ENCODE measurements at regions not wholly inside any gene's neighbourhood (a gene's known extent, or its start where the extent isn't known, plus 50 kb on each side); places are given as distances from the start of the nearest gene placed in this dataset.

GRCh38 chr4:147195386-147195785, 249.7 kb upstream of the TTC29 start:
- H4K91ac ChIP-seq (replicated peaks; ENCODE audit: insufficient read length, low read length): no peak overlapping the region
- no peak overlapping the region for H2BK20ac ChIP-seq (ENCODE audit: low read length)
- H3K23me2 ChIP-seq (ENCODE audit: low read depth, low read length): no peaks in the 10 kb centered on the region
- no peak overlapping the region for H3K56ac ChIP-seq (replicated peaks; ENCODE audit: insufficient read length, low read depth, low read length)
- H3K36me3 ChIP-seq (ENCODE audit: control insufficient read depth in 2 of 4, insufficient read depth in 4 of 4, low read length in 3 of 4): no peaks in the 10 kb centered on the region
- no peak overlapping the region for H3K4ac ChIP-seq (replicated peaks; ENCODE audit: insufficient read length, low read depth, low read length)
- FAIRE-seq (no peak), DNase-seq (ENCODE audit: low read depth in 1 of 2, low spot score in 2 of 2) (no peak)
- POLR2A ChIA-PET (ENCODE audit: partially characterized antibody): no interaction called here
- H4K5ac ChIP-seq (ENCODE audit: insufficient read length, low read depth, low read length): no peak overlapping the region
- peaks cover 0 to 9% (median 0%) of the 10 kb centered on the region in 4 experiments; a peak in 2 of 7 replicates for H3K4me1 ChIP-seq (replicated peaks in 1 of 4; ENCODE audit: control insufficient read depth in 3 of 4, insufficient read depth in 4 of 4, low read length in 3 of 4)
- CTCF ChIA-PET (ENCODE audit: partially characterized antibody): interaction anchor here (0.9 to 1.3 kb wide), 4 partner anchors 17 to 323 kb away, joined by 3 to 4 read pairs (median 4); no protein-coding TSS in a partner anchor
- H2BK5ac ChIP-seq (ENCODE audit: low read depth, low read length): no peak overlapping the region
- H2AFZ ChIP-seq (ENCODE audit: low read length): no peak overlapping the region
- H3K79me2 ChIP-seq (ENCODE audit: control insufficient read depth in 1 of 2, insufficient read depth in 2 of 2, low read length in 2 of 2): no peaks in the 10 kb centered on the region
- no peak overlapping the region for H4K8ac ChIP-seq (ENCODE audit: extremely low read depth, insufficient read depth, low read length)
- no peak overlapping the region for H3K27ac ChIP-seq (ENCODE audit: low read depth, low read length)
- H3K9me3 ChIP-seq (ENCODE audit: insufficient read depth in 2 of 2, low read depth in 1 of 2, low read length in 1 of 2): no peaks in the 10 kb centered on the region
- peak overlapping the region in 1 of 4 experiments; percentile 8; a peak in 1 of 7 replicates for H3K9ac ChIP-seq (replicated peaks in 1 of 4; ENCODE audit: extremely low read depth in 1 of 4, low read depth in 3 of 4, low read length in 3 of 4)
- H3K14ac ChIP-seq (ENCODE audit: insufficient read length): no peak overlapping the region
- no peaks in the 10 kb centered on the region for H3K79me1 ChIP-seq (ENCODE audit: low read depth, low read length)
- H3K4me2 ChIP-seq (ENCODE audit: insufficient read depth in 1 of 2, low read depth in 2 of 2, low read length in 2 of 2): no peak overlapping the region
- no peaks in the 10 kb centered on the region for H4K20me1 ChIP-seq (replicated peaks in 1 of 2; ENCODE audit: control insufficient read depth in 1 of 2, insufficient read depth in 2 of 2, low read length in 2 of 2)
- H3K4me3 ChIP-seq (ENCODE audit: extremely low read depth in 1 of 4, insufficient read depth in 2 of 4, low read depth in 3 of 4, low read length in 4 of 4): no peak overlapping the region
- no peak overlapping the region for H2BK120ac ChIP-seq (replicated peaks; ENCODE audit: low read depth, low read length)
- TF ChIP-seq EP300 (IDR thresholded peaks at IDR 0.05; ENCODE audit: borderline replicate concordance in 1 of 2, low read depth in 2 of 2, low read length in 2 of 2) (no peak), JUN (IDR thresholded peaks at IDR 0.05; ENCODE audit: low read depth, low read length) (no peak), RFX5 (IDR thresholded peaks at IDR 0.05; ENCODE audit: borderline replicate concordance, low read depth, low read length) (no peak), RBBP5 (IDR thresholded peaks at IDR 0.05; ENCODE audit: borderline replicate concordance, low read depth, low read length) (no peak), SUZ12 (IDR thresholded peaks at IDR 0.05; ENCODE audit: low read length) (no peak), TEAD4 (IDR thresholded peaks at IDR 0.05; ENCODE audit: low read depth, low read length) (no peak), RAD21 (IDR thresholded peaks at IDR 0.05 in 1 of 2, conservative IDR thresholded peaks at IDR 0.05 in 1 of 2; ENCODE audit: low read depth in 2 of 2, low read length in 2 of 2) (no peak), SP1 (IDR thresholded peaks at IDR 0.05; ENCODE audit: low read depth, low read length) (no peak), RXRA (IDR thresholded peaks at IDR 0.05; ENCODE audit: insufficient read depth, low read depth, low read length) (no peak), KDM4A (IDR thresholded peaks at IDR 0.05; ENCODE audit: low read depth, low read length, severe bottlenecking) (no peak)
- H3K18ac ChIP-seq (ENCODE audit: extremely low read depth, low read length): 0 out of 2 replicates have a peak overlapping the region, but pooled peaks have one; percentile 7
- H3K27me3 ChIP-seq (replicated peaks in 1 of 4; ENCODE audit: control insufficient read depth in 3 of 4, extremely low read depth in 1 of 4, insufficient read depth in 3 of 4, low read length in 3 of 4): no peaks in the 10 kb centered on the region
- H2AK5ac ChIP-seq (ENCODE audit: low read depth, low read length): no peak overlapping the region
- H2BK12ac ChIP-seq (ENCODE audit: low read depth, low read length): no peak overlapping the region
- H3K23ac ChIP-seq (ENCODE audit: insufficient read length): no peak overlapping the region
- H2BK15ac ChIP-seq (ENCODE audit: low read length): no peak overlapping the region
- WGBS, 2 experiments (ENCODE audit: extremely low coverage in 1 of 2, insufficient coverage in 1 of 2, insufficient read length in 1 of 2, insufficient replicate concordance in 2 of 2, low coverage in 1 of 2, low lambda C conversion rate in 2 of 2, missing lambda C conversion rate in 1 of 2): 90% methylated on average over 2 of the region's 2 CpGs; no CpG with 5 or more reads in 1 of the 2 experiments
